ENCODE measurements at regions not wholly inside any gene's neighbourhood (a gene's known extent, or its start where the extent isn't known, plus 50 kb on each side); places are given as distances from the start of the nearest gene placed in this dataset.

DNA sequence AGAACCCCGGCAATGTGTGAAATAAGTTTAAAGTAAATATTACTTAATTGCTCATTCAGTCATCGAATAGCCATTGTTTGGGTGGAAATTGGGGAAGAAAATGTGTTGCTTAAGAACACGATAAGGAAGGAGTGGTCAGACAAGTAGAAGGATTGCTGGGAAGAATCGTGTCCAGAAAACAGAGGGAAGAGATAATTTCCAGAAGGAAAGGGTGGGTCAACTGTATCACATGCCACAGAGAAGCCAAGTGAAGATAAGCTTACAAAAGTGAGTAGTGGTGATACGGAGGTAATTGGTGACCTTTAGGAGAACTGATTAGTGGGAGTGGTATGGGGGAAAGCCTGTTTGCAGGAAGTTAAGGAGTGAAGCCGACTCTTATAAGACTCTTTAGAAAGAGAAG, 306.2 kb downstream of the SOX4 start:
- Histone ChIP-seq H3K36me3 (ENCODE audit: insufficient read depth, low read length) (no peaks in the 10 kb centered on the region; the same call in 1 of the 2 replicates), H3K4me1 (ENCODE audit: insufficient read depth, low read length) (no peaks in the 10 kb centered on the region), H3K27me3 (ENCODE audit: insufficient read depth, low read length, poor library complexity) (no peaks in the 10 kb centered on the region), H3K9me3 (ENCODE audit: insufficient read depth, low read length, severe bottlenecking) (no peaks in the 10 kb centered on the region), H3K4me2 (ENCODE audit: insufficient read depth, low read length) (no peak overlapping the region), H3K27ac (ENCODE audit: low read length) (no peak overlapping the region), H3K4me3 (ENCODE audit: low read depth in 1 of 2, low read length in 2 of 2) (no peak overlapping the region), H2AFZ (ENCODE audit: low read depth, low read length) (no peak overlapping the region), H3K9ac (ENCODE audit: low read depth, low read length) (no peak overlapping the region), H4K20me1 (ENCODE audit: insufficient read depth, low read length) (no peaks in the 10 kb centered on the region), H3K79me2 (ENCODE audit: insufficient read depth, low read length) (peaks cover 7% of the 10 kb centered on the region; the same call in 1 of the 2 replicates)
- DNase-seq (no peak), ATAC-seq (ENCODE audit: insufficient read depth, low read depth) (no peak)
- TF ChIP-seq EZH2 (IDR thresholded peaks at IDR 0.05; ENCODE audit: borderline replicate concordance, low read depth, low read length, severe bottlenecking): no peak
- TF ChIP-seq, protein P1, sequence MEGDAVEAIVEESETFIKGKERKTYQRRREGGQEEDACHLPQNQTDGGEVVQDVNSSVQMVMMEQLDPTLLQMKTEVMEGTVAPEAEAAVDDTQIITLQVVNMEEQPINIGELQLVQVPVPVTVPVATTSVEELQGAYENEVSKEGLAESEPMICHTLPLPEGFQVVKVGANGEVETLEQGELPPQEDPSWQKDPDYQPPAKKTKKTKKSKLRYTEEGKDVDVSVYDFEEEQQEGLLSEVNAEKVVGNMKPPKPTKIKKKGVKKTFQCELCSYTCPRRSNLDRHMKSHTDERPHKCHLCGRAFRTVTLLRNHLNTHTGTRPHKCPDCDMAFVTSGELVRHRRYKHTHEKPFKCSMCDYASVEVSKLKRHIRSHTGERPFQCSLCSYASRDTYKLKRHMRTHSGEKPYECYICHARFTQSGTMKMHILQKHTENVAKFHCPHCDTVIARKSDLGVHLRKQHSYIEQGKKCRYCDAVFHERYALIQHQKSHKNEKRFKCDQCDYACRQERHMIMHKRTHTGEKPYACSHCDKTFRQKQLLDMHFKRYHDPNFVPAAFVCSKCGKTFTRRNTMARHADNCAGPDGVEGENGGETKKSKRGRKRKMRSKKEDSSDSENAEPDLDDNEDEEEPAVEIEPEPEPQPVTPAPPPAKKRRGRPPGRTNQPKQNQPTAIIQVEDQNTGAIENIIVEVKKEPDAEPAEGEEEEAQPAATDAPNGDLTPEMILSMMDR (IDR thresholded peaks at IDR 0.05; ENCODE audit: borderline replicate concordance, extremely low read depth, low read length, poor library complexity, severe bottlenecking): no peak

DNA sequence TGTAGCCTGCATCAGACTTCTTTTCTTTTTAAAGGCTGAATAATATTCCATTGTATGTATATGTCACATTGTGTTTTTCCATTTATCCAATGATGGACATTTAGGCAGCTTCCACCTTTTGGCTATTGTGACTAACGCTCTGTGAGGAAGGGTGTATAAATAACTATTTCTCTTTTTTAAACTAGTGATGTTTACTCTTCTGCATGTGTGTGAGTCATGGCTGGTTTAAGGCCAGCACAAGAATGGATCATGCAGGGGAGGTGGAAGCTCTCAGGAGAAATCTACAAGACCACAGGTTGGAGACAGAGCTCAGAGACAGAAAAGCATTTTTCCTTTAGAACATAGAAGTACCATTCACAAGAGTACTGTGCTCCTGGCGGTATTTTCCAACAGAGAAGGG, 307.2 kb downstream of the SOX4 start:
- peaks cover 4% of the 10 kb centered on the region; the same call in 1 of the 2 replicates for H3K79me2 ChIP-seq (ENCODE audit: insufficient read depth, low read length)
- H3K27me3 ChIP-seq (ENCODE audit: insufficient read depth, low read length, poor library complexity): no peaks in the 10 kb centered on the region
- TF ChIP-seq, protein P1 (IDR thresholded peaks at IDR 0.05; ENCODE audit: borderline replicate concordance, extremely low read depth, low read length, poor library complexity, severe bottlenecking): no peak
- no peak for TF ChIP-seq EZH2 (IDR thresholded peaks at IDR 0.05; ENCODE audit: borderline replicate concordance, low read depth, low read length, severe bottlenecking)
- no peak for ATAC-seq (ENCODE audit: insufficient read depth, low read depth)
- no peak overlapping the region for H3K4me2 ChIP-seq (ENCODE audit: insufficient read depth, low read length)
- no peaks in the 10 kb centered on the region for H4K20me1 ChIP-seq (ENCODE audit: insufficient read depth, low read length)
- no peak for DNase-seq
- H3K4me3 ChIP-seq (ENCODE audit: low read depth in 1 of 2, low read length in 2 of 2): no peak overlapping the region
- H3K36me3 ChIP-seq (ENCODE audit: insufficient read depth, low read length): no peaks in the 10 kb centered on the region; the same call in 1 of the 2 replicates
- no peak overlapping the region for H3K27ac ChIP-seq (ENCODE audit: low read length)
- H3K4me1 ChIP-seq (ENCODE audit: insufficient read depth, low read length): peaks cover 8% of the 10 kb centered on the region
- no peaks in the 10 kb centered on the region for H3K9me3 ChIP-seq (ENCODE audit: insufficient read depth, low read length, severe bottlenecking)
- no peak overlapping the region for H2AFZ ChIP-seq (ENCODE audit: low read depth, low read length)
- H3K9ac ChIP-seq (ENCODE audit: low read depth, low read length): no peak overlapping the region

DNA sequence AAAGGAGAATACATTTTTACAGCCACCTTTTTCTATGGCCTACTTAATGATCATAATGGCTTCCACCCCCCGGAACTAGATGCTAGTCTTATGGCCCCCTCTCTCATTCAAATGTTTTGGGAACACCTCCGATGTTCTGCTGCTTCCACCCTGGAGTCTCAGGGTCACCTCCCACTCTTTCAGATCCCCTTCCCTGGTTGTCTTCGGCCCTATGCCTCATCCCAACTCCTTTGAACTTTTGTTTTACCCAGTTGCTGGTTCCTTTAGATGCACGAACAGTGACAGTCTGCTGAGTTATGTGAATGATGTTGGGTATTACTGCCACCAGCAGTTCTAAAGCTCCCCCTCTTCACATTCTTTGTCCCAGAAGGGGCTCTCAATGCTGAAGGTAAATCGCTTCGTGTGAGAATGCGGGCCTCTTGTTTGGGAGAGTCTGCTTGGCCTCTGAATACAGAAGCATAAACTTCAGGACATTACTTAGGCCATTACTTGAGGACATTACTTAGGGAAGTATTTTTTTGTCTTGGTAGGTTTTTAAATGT, 309.1 kb downstream of the SOX4 start:
- Histone ChIP-seq H3K79me2 (ENCODE audit: insufficient read depth, low read length) (no peaks in the 10 kb centered on the region), H3K9me3 (ENCODE audit: insufficient read depth, low read length, severe bottlenecking) (no peaks in the 10 kb centered on the region), H3K27me3 (ENCODE audit: insufficient read depth, low read length, poor library complexity) (no peaks in the 10 kb centered on the region), H3K9ac (ENCODE audit: low read depth, low read length) (no peak overlapping the region), H2AFZ (ENCODE audit: low read depth, low read length) (no peak overlapping the region), H3K36me3 (ENCODE audit: insufficient read depth, low read length) (no peaks in the 10 kb centered on the region), H3K4me3 (ENCODE audit: low read depth in 1 of 2, low read length in 2 of 2) (no peak overlapping the region), H3K27ac (ENCODE audit: low read length) (no peak overlapping the region), H4K20me1 (ENCODE audit: insufficient read depth, low read length) (no peaks in the 10 kb centered on the region), H3K4me2 (ENCODE audit: insufficient read depth, low read length) (no peak overlapping the region), H3K4me1 (ENCODE audit: insufficient read depth, low read length) (peaks cover 27% of the 10 kb centered on the region)
- DNase-seq (no peak), ATAC-seq (ENCODE audit: insufficient read depth, low read depth) (no peak)
- TF ChIP-seq EZH2 (IDR thresholded peaks at IDR 0.05; ENCODE audit: borderline replicate concordance, low read depth, low read length, severe bottlenecking): no peak
- TF ChIP-seq, protein P1 (IDR thresholded peaks at IDR 0.05; ENCODE audit: borderline replicate concordance, extremely low read depth, low read length, poor library complexity, severe bottlenecking): no peak
